ENCODE measurements at regions not wholly inside any gene's neighbourhood (a gene's known extent, or its start where the extent isn't known, plus 50 kb on each side); places are given as distances from the start of the nearest gene placed in this dataset.

DNA sequence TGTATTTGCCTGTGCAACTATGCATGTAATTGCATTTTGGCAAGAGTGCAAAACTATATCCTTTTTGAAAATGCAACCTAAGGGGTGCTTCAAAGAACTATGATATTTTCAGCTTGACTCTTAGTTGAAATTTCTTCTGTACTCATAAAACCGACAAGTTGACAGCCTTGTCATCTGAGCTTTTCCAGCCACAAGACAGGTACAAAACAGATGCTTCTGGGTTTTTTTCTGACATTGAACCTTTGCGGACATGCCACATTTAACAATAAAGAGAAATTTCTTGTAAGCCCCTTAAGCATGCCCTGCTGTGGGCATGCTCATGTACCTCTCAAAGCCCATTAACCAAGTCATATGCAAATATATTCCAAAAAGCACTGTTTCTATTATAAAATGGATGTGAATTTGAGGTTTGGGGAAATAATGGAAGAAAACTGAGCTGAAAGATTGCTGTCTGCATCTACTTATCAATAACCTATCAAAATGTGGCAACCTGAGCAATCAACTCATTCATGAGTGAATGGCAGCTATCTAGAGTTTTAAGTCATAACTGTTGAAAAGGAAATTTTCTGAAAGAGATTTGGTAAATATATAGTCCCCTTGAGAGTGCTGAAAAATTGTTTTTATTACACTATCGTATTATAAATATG, 1117.0 kb upstream of the LRRTM3 start:
- no peaks in the 10 kb centered on the region for H3K27me3 ChIP-seq (ENCODE audit: insufficient read depth, low read length)
- no peaks in the 10 kb centered on the region for H3K4me1 ChIP-seq (ENCODE audit: insufficient read depth, low read length, severe bottlenecking)
- no peak overlapping the region for H3K4me3 ChIP-seq (ENCODE audit: low read depth, low read length, poor library complexity, severe bottlenecking)
- H4K20me1 ChIP-seq (ENCODE audit: insufficient read depth, low read length) = no peaks in the 10 kb centered on the region
- H3K27ac ChIP-seq (ENCODE audit: low read depth, low read length, poor library complexity, severe bottlenecking) = no peak overlapping the region
- TF ChIP-seq EZH2 (IDR thresholded peaks at IDR 0.05; ENCODE audit: borderline replicate concordance, low read length) (no peak), CTCF (IDR thresholded peaks at IDR 0.05; ENCODE audit: low read length) (no peak)
- no peak overlapping the region for H3K4me2 ChIP-seq (ENCODE audit: low read length)
- no peaks in the 10 kb centered on the region for H3F3A ChIP-seq (ENCODE audit: insufficient read depth, low read length)
- no peaks in the 10 kb centered on the region for H3K79me2 ChIP-seq (ENCODE audit: insufficient read depth, low read length)
- no peaks in the 10 kb centered on the region for H3K36me3 ChIP-seq (ENCODE audit: insufficient read depth, low read length)
- no peaks in the 10 kb centered on the region for H3K9me3 ChIP-seq (ENCODE audit: low read length)
- H2AFZ ChIP-seq (ENCODE audit: low read length) = no peak overlapping the region
- H3K9me2 ChIP-seq (ENCODE audit: low read depth, low read length) = no peaks in the 10 kb centered on the region
- no peak overlapping the region for H3K9ac ChIP-seq (ENCODE audit: low read length)

GRCh38 chr10:65811931-65812525, 1113.8 kb upstream of the LRRTM3 start:
- Histone ChIP-seq H3K9me2 (ENCODE audit: low read depth, low read length) (no peaks in the 10 kb centered on the region), H3K9ac (ENCODE audit: low read length) (no peak overlapping the region), H3K36me3 (ENCODE audit: insufficient read depth, low read length) (no peaks in the 10 kb centered on the region), H3K4me2 (ENCODE audit: low read length) (no peak overlapping the region), H3K27ac (ENCODE audit: low read depth, low read length, poor library complexity, severe bottlenecking) (no peak overlapping the region), H2AFZ (ENCODE audit: low read length) (no peak overlapping the region), H3K79me2 (ENCODE audit: insufficient read depth, low read length) (no peaks in the 10 kb centered on the region), H4K20me1 (ENCODE audit: insufficient read depth, low read length) (no peaks in the 10 kb centered on the region), H3K4me1 (ENCODE audit: insufficient read depth, low read length, severe bottlenecking) (no peaks in the 10 kb centered on the region), H3K27me3 (ENCODE audit: insufficient read depth, low read length) (no peaks in the 10 kb centered on the region), H3F3A (ENCODE audit: insufficient read depth, low read length) (no peaks in the 10 kb centered on the region), H3K9me3 (ENCODE audit: low read length) (no peaks in the 10 kb centered on the region), H3K4me3 (ENCODE audit: low read depth, low read length, poor library complexity, severe bottlenecking) (no peak overlapping the region)
- TF ChIP-seq CTCF (IDR thresholded peaks at IDR 0.05; ENCODE audit: low read length) = no peak
- TF ChIP-seq EZH2 (IDR thresholded peaks at IDR 0.05; ENCODE audit: borderline replicate concordance, low read length) = no peak

GRCh38 chr10:65816536-65816935, 1109.3 kb upstream of the LRRTM3 start:
- TF ChIP-seq CTCF (IDR thresholded peaks at IDR 0.05; ENCODE audit: low read length) = no peak
- no peak for TF ChIP-seq EZH2 (IDR thresholded peaks at IDR 0.05; ENCODE audit: borderline replicate concordance, low read length)

More at GRCh38 chr10:65816536-65816935, 1109.3 kb upstream of the LRRTM3 start:
- no peaks in the 10 kb centered on the region for H3K9me2 ChIP-seq (ENCODE audit: low read depth, low read length)
- H3K27me3 ChIP-seq (ENCODE audit: insufficient read depth, low read length) = no peaks in the 10 kb centered on the region
- no peaks in the 10 kb centered on the region for H4K20me1 ChIP-seq (ENCODE audit: insufficient read depth, low read length)
- no peaks in the 10 kb centered on the region for H3K9me3 ChIP-seq (ENCODE audit: low read length)
- H3K36me3 ChIP-seq (ENCODE audit: insufficient read depth, low read length) = no peaks in the 10 kb centered on the region
- no peaks in the 10 kb centered on the region for H3K4me1 ChIP-seq (ENCODE audit: insufficient read depth, low read length, severe bottlenecking)
- no peaks in the 10 kb centered on the region for H3F3A ChIP-seq (ENCODE audit: insufficient read depth, low read length)
- H3K4me2 ChIP-seq (ENCODE audit: low read length) = no peak overlapping the region
- no peaks in the 10 kb centered on the region for H3K79me2 ChIP-seq (ENCODE audit: insufficient read depth, low read length)
- H2AFZ ChIP-seq (ENCODE audit: low read length) = no peak overlapping the region
- no peak overlapping the region for H3K4me3 ChIP-seq (ENCODE audit: low read depth, low read length, poor library complexity, severe bottlenecking)
- H3K27ac ChIP-seq (ENCODE audit: low read depth, low read length, poor library complexity, severe bottlenecking) = no peak overlapping the region
- no peak overlapping the region for H3K9ac ChIP-seq (ENCODE audit: low read length)
